ENCODE measurements at regions not wholly inside any gene's neighbourhood (a gene's known extent, or its start where the extent isn't known, plus 50 kb on each side); places are given as distances from the start of the nearest gene placed in this dataset.
"Not testable (repeated sequence)": the region's sequence is repeated elsewhere in the genome, so short reads cannot be mapped to it uniquely, and the experiment has no call there.

DNA sequence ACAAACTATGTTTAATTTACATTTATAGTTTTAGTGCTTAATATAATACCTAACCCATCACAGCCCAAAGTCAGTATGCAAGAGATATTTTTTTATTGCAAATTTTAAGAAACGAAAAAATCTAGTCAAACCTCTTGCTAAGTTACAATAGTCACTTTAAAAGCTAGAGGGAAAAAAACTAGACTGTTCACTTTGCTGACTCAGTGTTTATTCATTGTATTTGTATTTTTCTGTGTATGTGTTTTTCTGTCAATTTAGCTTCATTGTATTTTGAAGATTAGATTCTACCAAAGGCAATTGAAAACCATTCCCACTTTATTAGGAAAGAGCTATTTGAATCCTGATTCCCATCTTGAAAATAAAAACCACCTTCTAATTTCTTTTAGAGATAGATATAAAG, 891.5 kb downstream of the SLC16A7 start:
- DNase-seq (ENCODE audit: low read depth in 2 of 2): no peak

DNA sequence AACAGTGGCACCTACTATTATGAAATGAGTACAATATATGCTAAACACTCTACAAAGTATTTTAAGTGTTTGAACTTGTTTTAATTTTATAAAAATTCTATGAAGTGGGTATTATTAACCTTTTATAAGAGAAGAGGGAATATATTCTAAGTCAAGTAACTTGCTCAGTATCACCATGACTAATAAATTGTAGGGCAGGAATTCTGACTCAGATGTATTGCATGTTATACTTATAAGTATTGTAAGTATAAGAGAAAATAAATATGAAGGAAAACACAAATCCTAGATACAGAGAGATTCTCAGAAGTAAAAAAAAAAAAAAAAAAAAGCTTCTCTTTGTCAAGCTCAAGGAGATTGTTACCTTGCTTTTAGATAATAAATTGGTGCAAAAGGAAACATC, 893.2 kb downstream of the SLC16A7 start:
- peak in 1 of 2 experiments; percentile 13 for DNase-seq (ENCODE audit: low read depth in 2 of 2)

DNA sequence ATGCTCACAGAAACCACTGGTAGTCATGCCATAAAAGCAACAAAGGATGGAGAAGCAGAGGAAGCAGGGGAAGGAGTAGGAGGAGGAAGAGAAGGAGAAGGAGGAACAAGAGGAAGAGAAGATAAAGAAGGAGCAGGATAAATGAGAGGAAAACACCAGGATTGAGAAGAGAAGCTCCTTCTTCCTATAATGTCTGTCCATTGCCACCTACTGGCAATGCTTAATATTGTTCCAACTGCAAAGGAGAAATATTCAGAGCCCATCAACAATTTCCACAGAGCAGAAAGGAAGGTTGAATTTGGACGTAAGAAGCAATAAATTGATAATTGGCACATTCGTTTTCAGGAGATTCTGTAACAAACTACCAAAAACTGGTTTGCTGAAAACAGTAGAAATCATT, 898.4 kb downstream of the SLC16A7 start:
- DNase-seq (ENCODE audit: low read depth in 2 of 2): peak; percentile 60 to 62

DNA sequence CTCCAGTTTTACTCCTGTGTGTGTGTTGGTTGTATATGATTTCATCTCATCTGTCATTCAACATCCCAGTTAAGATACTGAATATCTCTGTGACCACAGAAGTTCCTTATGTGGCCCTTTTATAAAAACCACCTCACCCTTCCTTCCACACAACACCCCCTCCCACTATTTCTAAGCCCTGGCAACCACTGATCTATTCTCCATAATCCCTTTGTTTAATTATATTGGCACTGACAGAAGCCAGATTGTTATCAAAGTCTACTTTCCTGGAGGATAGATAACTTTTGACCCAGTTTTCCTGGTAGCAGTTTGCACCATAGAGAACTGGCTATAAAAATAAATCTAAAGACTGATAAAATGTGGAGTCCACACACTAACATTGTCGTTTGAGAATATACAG, 902.8 kb downstream of the SLC16A7 start:
- no peak for DNase-seq (ENCODE audit: low read depth in 2 of 2)

DNA sequence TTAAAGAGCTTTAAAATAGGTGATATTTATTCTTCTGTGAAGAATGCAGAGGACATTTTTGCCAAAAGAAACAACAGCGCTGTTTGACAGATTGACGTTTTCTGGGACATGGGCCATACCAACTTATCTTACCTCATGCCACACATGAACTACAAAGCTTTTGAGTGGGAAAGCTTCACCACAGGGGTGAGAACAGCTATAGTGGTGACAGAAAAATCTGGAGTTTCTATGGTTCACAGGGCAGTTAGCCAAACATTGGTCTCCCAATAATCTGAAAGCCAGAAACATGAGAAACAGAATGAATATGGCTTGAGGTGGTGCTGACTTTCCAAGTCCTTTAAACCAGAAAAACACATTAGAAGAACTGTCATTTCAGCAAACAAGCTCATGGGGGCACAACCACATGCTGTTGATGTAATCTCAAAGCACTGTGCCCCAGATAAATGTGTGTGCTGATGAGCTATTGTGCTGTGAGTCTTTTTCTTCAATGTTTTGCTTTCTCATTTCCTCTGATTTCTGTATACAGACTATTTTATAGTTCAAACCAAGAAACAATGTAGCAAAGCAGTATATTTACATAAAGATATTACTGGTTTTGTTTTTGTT, 905.4 kb downstream of the SLC16A7 start:
- DNase-seq (ENCODE audit: low read depth in 2 of 2): peak in 1 of 2 experiments; percentile 12

DNA sequence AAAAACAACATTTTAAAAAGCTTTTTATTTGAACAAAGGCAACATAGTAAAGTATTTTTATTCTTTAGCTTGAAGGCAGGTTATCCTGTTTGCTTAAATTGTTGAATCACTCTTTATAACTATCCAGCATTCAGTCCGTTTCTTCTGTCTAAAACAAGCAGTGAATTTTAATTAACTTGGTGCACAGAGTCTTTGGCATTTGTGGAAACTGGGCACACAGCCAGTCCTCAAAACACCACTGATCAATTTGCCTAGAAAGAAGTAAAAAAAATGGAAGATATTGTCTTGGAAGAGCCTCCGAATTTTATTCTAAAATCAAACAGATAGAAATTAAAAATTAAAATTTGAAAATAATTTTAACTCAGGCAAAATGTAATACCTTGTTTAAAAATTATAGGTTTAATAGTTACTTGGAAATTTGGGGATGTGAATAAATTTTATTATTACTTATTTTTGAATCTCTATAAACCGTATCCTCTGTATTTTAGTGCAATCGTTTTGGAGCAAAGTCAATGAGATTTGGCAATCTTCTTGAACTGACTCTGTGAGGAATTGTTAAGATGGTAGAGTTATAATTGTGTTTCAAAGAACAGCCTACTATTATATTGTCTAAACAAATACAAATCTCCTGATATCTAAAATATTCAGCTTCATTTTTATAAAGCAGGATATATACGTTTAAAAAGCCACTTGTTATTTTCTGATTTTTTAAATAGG, 927.0 kb downstream of the SLC16A7 start:
- DNase-seq (ENCODE audit: low read depth in 2 of 2): no peak

DNA sequence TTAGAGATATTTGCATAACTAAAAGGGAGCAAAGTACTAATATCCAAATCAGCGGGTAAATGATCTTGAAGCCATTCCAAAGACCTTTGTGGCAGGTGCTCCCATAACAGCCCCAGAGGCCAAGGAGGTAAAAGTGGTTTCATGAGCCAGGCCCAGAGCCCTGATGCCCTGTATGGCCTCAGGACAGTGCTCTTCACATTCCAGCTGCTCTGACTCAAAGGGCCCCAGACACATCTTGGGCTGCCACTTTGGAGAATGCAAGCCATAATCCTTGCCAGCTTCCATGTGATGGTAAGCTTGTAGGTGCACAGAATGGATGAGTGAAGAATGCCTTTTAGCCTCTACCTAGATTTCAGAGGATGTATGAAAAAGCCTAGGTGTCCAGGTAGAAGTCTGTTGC, 933.4 kb downstream of the SLC16A7 start:
- no peak for DNase-seq (ENCODE audit: low read depth in 2 of 2)

DNA sequence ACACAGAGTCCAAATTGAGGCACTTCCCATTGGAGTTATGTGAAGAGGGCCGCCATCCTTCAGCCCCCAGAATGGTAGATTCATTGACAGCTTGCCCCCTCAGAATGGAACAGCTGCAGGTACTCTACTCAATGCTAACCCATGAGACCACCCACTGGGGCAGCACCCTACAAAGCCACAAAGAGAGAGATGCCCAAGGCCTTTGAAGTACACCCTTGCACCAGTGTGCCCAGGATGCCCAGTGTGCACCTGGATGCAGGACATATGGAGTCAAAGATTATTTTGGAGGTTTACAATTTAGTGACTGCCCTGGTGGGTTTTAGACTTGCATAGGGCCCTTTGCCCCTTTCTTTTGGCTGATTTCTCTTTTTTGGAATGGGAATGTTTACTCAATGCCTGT, 933.9 kb downstream of the SLC16A7 start:
- no peak for DNase-seq (ENCODE audit: low read depth in 2 of 2)

DNA sequence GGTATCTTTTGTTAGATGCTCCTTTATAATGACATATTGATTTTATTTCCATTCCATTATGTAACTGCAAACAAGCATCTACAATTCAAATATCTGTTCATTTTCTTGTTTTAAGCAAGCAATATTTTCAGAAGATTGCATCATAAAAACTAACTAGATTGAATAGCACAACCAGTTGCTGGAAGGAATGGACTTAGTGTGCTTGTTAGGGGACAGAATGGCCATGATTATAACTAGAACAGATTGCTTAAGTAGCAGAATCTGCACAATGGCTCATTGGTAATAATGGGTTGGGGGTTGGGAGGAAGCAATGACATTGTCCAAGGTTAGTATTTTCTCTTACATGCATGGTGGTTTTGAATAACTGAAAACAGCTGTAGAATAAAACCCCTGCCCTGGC, 939.5 kb downstream of the SLC16A7 start:
- DNase-seq (ENCODE audit: low read depth in 2 of 2): peak in 1 of 2 experiments; percentile 19

DNA sequence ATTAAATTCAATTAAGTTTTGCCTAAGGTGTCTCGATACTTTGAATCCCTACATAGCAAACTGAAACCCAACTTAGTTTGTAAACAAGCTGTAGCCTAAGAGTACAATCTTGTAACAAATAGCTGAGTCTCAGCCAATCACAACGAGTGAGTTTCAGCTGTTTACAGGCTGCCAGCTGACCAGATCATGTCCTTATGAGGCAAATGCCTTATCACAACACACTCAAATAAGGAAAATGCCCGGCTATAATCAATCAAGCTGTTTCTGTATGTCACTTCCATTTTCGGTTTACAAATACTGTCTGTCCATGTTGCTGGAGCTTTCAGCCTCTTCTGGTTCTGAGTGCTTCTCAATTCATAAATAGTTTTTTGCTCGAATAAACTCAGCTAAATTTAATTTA, 943.8 kb downstream of the SLC16A7 start:
- no peak for DNase-seq (ENCODE audit: low read depth in 2 of 2)

DNA sequence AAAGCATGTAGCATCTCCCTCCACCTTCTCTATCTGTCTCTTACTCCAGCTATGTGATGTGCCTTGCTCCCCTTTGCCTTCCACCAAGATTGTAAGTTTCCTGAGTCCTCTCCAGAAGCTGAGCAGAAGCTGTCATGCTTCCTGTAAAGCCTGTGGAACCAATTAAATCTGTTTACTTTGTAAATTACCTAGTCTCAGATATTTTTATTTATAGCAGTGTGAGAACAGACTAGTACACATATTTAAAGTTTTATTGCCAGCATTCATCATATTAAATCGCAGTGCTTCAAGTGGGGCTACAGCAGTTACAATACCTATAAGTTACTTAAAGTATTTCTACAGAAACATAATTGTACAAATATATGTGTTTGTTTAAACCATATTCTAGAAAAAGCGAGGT, 973.1 kb downstream of the SLC16A7 start:
- no peak for DNase-seq (ENCODE audit: low read depth in 2 of 2)

DNA sequence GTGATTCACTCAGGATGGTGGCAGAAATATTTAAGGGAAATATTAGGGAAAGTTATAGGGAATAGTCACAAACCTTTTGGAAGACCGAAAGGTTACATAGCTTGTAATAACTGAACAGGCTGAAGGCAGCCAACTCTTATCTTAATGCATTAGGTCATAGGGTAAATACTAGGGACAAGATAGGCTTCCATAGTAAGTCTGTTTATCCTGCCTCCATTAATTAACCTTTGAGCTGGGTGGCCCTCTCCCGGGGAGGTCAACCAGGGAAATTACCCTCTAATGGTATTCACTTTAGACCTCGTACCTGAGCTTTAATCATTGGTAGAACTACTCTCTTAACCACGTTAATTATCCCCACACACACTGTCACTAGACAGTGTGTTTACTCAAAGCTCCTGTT, 981.8 kb downstream of the SLC16A7 start:
- no peak for DNase-seq (ENCODE audit: low read depth in 2 of 2)

DNA sequence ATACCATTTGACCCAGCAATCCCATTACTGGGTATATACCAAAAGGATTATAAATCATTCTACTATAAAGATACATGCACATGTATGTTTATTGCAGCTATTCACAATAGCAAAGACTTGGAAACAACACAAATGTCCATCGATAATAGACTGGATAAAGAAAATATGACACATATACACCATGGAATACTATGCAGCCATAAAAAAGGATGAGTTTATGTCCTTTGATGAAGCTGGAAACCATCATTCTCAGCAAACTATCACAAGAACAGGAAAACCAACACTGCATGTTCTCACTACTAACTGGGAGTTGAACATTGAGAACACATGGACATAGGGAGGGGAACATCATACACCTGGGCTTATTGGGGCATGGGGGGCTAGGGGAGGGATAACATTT, 991.8 kb downstream of the SLC16A7 start:
- not testable (repeated sequence) for DNase-seq (ENCODE audit: low read depth in 2 of 2)

GRCh38 chr12:60594035-60594711, 998.3 kb downstream of the SLC16A7 start:
- DNase-seq (ENCODE audit: low read depth in 2 of 2): no peak

- DNase-seq (ENCODE audit: low read depth in 2 of 2): no peak
These were observed 1006.8 kb downstream of the SLC16A7 start for GRCh38 chr12:60602601-60603000.

- not testable (repeated sequence) for DNase-seq (ENCODE audit: low read depth in 2 of 2)
These were observed 1007.6 kb downstream of the SLC16A7 start for GRCh38 chr12:60603475-60603874.

DNA sequence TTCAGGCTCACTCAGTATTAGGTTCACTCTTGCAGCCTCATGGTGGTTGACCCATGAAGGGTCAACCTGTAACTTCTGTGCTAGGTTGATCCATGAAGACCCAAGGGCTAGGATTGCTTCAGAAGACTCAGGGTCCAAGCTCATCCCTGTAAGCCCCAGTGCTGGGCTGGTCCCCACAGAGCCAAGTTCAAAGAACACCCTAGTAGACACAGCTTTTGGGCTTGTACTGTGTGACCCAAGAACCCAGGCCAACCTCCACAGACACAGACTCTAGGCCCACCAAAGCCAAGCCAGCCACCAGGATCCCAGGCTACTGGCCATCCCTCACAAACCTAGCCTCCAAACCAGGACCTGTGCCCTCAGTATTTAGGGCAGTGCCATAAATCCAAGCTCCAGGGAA, 1020.6 kb downstream of the SLC16A7 start:
- DNase-seq (ENCODE audit: low read depth in 2 of 2): no peak

GRCh38 chr12:60630796-60631195, 1035.0 kb downstream of the SLC16A7 start:
- no peak for DNase-seq (ENCODE audit: low read depth in 2 of 2)

- no peak for DNase-seq (ENCODE audit: low read depth in 2 of 2)
These were observed 1048.2 kb downstream of the SLC16A7 start for GRCh38 chr12:60644076-60644475.

- peak in 1 of 2 experiments; percentile 1 for DNase-seq (ENCODE audit: low read depth in 2 of 2)
These were observed 1071.1 kb downstream of the SLC16A7 start for GRCh38 chr12:60666895-60667294.

DNA sequence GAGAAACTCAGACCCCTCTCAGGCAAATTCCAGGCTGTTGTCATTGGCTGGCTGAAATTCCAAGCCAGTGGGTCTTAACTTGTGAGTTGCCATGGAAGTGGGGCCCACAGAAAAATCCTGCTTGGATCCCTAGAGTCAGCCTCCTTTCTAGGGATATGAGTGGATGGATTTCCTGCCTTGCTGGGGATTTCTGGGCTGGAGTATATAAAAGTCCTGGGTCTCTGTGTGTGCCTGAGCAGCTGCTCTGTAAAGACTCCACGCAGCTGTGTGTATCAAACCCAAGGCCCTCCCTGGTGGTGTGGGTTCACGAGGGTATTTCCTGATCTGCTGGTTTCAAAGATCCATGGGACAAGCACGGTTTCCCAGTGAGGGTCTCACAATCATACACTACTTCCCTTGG, 1077.1 kb downstream of the SLC16A7 start:
- DNase-seq (ENCODE audit: low read depth in 2 of 2): no peak

DNA sequence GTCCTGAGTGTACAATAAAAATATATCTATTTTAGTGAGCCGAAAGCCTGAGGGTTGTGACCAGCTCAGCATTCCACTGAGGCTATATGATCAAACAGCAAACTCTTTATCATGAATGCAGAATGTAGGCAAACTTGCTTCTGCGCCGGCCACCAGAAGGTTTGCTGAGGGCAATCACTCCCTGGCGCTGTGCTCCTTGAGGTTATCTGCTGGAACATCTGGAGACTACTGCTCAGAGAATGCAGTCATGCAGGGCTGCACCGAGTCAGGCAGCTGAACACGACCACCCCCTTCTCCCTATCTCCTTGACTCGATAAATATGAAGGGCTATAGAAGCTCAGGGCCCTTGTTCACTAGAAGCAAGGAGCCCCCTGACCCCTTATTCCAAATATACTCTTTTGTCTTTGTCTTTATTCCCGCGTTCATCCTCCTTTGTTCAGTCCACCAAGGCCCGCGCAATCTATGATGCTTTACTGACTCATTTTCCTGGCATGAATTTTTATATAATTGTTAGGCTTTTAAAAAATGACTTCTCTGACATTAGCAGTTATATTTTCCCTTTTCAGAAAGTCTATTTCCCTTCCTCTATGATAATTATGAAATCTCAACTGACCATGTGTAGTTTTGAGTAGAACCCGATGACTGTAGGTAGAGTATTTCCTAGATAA, 1089.3 kb downstream of the SLC16A7 start:
- DNase-seq (ENCODE audit: low read depth in 2 of 2): no peak

DNA sequence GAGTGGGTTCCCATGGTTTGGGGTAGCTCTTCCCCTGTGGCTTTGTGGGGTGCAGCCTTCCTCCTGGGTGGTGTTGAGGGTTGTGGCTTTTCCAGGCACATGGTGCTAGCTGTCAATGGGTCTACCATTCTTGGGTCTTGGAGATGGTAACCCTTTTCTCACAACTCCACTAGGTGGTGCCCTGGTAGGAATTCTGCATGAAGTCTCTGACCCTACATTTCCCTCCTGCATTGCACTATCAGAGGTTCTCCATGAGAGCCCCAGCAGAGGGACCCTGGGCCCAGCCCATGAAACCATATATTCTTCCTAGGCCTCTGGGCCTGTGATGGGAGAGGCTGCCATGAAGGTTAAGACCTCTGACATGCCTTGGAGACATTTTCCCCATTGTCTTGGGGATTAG, 1093.3 kb downstream of the SLC16A7 start:
- DNase-seq (ENCODE audit: low read depth in 2 of 2): no peak

Data from fibroblast of skin of left quadriceps (primary cell).